HS-27A (cell line): ENCODE measurements at regions not wholly inside any gene's neighbourhood (a gene's known extent, or its start where the extent isn't known, plus 50 kb on each side); places are given as distances from the start of the nearest gene placed in this dataset.
"Not testable (repeated sequence)": the region's sequence is repeated elsewhere in the genome, so short reads cannot be mapped to it uniquely, and the experiment has no call there.

Source experiments
- DNase-seq: peaks from one replicate; pipeline ENCODE4 v3.0.0-alpha.2; 2012; ENCODE audit warnings: low read depth, missing footprints

DNA sequence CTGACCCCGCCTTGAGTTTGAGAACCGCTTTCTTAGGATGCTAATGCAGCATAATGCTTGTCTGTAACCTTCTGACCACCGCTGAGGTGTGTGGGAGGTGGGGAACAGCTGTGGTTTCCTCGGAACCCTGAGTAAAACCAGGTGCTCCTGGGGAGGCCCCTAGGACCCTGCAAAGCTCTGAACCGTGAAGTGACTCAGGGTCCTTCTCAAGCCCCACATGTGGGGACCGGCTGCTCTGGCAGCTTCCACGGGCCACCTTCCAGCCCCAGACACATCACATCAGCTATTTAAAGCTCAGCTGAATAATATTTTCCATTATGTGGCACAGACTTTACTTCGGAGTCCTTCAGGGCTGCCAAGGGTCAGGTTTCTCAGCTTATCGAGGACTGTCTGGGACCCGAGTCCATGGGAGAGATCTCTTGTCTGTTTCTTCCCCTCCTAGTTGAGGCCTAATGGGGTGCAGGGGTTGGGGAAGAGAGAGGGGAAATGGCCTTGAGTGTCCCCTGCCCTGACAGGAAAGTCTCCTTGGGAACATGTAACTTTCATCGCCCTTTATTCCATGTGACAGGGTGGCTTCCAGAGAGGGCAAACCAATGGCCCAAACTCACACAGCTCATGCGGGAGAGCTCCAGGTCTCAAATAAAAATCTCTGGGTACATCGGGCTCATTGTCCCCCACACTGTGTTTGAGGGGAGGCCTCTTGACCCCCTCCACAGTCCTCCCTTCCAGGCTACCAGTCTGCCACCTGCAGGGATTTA, 186.1 kb upstream of the SLC24A3 start:
- DNase-seq = no peak

DNA sequence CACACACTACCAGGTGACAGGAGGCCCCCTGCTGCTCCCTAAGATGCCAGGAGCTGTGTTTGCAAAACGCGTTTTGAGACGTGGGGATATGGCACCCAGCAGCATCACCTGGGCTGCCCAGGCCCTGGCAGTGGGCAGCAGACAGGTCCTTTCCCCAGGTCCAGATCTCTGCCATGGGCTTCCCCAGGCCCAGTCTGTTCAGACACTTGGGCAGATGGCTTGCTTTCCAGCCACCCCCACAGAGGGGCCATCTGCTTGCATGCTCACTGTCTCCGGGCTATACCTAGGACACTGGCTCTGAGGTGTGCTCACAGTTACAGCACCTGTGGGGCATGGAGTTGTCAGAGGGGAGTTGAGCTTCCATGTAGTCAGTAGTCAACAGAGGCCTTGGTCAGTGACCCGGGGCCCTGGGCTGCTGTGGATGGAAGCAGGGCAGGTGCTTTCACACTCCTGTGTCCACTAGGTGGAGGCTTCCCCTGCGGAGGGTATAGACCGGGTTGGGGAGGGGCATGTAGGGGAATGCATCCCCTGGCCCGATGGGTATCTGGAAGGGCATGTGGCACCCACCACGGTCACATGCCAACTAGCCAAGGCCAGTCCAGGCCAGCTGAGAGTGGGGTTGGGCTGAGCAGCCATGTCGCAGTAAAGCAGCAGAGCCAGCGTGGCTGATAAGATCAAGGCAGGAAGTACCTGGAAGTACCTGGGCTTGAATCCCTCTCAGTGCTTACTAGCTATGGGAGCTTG, 185.4 kb upstream of the SLC24A3 start:
- DNase-seq = no peak

DNA sequence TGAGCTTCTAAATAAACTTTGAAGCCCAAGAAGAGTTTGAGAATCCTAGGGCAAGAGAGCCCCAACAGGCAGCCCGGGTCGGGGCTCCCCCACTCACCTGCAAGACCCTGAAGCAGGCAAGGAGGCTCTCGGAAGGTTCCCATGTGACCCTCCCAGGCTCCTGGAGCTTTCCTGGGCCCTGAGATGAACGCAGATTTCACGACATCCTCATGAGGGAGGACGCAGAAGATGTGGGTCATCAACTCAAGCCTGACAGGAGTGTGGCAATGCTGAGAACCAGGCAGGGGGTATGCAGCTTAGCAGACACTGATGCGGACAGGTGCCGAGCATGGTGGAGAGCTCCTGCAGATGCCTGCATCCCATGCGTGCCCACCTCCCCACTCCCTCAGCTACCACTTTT, 184.5 kb upstream of the SLC24A3 start:
- DNase-seq = no peak

DNA sequence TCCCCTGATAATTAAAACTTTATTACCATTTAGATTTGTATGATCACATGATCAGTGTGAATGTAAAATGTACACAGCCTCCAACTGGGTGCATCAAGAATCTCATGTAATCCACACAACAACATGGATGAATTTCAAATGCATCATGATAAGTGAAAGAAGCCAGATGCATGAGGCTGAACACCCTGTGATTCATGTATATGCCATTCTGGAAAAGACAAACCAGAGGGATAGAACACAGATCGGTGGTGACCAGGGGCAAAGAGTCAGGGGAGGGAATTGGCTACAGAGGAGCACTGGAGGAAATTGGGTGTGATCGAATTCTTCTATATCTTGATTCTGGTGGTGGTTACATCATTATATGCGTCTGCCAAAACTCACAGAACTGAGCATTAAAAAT, 170.7 kb upstream of the SLC24A3 start:
- DNase-seq = no peak

DNA sequence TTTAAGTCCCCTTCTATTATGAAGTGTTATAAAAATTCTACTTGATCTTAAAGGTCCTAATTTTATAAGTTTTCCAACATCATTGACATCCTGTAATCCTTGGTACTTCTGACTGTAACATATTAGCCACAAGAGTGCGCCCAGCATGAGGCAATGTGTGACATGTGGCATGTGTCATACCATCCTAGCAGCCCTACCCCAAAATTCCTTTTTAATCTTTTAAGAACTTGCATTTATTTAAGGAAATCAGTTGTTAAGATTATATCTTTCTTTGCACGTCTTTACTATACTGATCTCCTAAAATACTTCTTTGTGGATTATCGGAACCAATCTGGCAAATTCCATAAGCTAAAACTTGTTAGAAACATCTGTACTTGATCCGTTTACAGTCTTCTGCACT, 167.1 kb upstream of the SLC24A3 start:
- no peak for DNase-seq

DNA sequence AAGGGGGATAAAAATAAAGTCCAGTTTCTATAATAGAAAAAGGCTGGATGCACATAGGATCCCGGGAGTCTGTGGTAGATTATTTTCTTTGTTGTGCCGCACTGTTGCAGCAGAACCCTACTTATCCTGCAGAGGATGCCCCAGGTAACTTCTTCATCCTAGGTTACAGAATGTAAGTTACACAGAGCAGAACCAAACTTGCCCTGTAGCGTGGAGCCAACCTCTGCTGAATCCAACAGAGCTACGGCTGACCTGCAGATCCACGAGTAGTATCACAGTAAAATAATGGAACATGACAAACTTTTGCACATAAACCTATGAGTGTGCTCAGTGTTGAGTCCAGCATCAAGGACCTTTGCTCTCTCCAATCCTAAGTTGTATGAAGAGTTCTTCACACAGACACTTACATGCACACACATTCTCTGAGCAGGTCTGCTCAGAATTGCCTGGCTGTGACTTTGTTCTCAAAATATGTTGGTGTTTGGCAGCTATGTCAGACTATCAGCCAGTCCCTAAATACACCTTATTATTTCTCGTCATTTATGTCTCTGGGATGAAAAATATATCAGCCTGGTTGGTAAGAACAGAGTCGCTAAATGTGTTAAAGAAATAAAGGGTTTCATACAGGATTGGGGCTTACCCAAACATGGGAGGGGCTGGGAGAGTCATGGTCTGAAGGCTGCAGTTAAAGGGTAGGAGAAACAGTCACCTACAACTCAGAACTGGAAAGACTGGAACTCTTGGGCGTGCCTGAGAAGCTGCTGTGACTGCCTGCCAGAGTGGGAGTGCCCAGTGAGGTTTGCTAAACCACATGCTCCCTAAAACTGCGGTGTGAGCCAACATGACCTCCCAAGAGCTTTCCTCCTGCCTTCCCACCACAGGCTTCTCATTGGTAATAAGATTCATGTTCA, 165.1 kb upstream of the SLC24A3 start:
- no peak for DNase-seq

DNA sequence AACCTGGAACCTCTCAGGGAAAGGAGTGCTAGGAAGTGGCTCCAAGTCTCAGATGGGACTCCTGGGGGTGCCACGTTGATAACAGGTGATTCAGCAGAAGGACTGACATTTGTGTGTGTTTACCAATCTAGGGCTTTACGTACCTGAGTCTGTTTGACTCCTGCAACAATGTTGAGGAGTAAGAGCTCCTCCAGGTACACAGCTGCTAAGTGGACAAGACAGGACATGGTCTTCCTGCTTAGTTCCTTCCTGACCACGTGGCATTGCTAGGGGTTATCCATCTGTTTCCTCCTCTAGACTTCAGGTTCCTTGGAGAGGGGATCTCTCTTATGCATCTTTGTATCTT, 164.5 kb upstream of the SLC24A3 start:
- no peak for DNase-seq

DNA sequence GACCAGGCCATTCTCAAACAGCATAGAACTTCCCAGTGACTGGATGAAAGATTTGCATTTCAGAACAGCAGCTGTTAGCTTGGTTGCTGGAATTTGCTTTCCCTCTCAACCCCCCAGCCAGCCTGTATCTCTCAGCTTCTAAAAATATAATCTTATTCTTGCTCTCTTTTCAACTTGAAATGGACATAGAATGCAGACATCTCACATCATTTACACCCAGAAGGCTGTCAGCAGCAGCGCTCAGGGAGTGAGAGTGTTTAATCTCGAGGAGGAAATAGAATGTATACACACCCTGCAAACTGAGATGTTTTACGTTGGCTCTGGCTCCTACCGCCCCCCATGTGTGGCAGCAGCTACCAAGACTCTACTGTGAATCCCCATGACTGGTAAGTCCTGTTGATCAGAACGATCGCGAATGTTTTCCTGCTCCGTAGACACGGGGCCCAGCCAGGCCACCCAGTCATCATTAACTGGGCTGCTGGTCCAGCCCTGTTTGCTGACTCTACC, 163.4 kb upstream of the SLC24A3 start:
- no peak for DNase-seq

DNA sequence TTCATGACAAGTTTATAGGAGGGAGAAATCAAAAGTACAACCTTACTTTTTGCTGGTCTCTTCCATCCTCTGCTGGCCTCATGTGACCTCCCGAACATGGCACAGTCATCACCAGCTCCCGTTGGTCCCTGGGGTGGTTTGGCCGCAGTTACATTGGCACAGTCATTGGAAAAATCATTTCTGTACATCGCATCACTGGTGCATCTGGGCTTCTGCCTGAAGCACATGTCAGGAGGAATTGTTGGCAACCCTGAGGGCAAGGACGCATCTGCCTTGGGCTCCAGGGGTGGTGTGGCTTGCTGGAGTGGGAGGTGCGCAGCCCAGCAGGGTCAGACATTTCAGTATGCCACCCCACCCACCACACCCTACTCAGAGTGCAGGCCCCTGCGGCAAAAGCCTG, 162.9 kb upstream of the SLC24A3 start:
- no peak for DNase-seq

DNA sequence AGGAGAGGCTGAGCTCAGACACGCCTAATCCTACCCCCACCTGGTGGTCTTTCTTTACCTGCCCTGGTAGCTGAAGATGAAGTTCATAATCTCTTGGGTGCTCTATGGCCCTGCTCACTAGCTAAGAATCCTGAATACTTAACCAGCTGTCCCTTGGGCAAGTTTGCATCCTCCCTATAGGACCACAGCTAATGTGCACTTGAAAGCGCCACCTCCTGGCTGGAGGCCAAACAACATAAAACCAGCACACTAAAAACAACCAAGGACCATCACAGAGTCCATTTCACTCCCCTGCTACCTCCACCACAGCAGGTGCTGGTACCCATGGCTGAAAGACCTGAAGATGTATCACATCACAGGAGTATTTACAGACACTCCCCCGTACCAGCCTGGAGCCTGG, 155.5 kb upstream of the SLC24A3 start:
- DNase-seq = no peak

DNA sequence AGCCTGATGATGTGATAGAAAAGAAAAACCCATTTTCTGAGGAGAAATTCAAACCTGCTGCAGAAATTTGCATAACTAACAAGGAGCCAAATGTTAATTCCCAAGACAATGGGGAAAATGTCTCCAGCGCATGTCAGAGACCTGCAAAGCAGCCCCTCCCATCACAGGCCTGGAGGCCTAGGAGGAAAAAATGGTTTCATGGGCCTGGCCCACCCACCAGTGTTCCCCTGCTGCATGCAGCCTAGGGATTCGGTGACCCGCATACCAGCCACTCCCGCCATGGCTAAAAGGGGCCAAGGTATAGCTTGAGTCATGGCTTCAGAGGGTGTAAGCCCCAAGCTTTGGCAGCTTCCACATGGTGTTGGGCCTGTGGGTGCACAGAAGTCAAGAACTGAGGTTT, 147.7 kb upstream of the SLC24A3 start:
- DNase-seq = not testable (repeated sequence)

DNA sequence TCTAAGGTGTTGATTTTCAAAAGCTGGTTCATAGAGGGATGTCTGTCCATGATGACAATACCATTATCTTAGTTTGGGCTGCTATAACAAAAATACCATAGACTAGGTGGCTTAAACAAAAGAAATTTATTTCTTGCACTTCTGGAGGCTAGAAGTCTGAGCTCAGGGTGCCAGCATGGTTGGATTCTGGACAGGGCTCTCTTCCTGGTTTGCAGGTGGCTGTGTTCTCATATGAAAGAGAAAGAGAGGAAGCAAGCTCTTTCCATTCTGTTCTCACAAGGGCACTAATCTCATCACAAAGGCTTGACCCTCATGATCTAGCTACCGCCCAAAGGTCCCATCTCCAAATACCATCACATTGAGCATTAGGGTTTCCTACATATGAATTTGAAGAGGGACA, 144.5 kb upstream of the SLC24A3 start:
- DNase-seq = no peak

DNA sequence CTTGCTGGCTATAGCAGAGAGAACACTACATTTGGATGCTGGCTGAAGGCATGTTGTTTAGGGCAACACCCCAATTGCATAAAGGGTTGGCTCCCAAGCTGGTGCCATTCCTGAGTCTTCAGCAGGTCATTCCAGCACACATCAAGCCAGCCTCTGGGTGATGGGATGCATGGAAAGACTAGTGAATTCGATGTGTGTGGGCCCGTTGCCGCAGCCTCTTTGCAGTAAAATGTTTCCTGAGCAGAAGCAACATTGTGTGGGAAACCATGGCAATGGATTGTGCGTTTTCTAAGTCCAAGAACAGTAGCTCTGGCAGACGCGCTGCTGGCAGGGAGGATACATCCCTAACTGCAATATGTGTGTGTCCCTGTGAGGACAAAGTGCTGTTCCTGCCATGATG, 142.4 kb upstream of the SLC24A3 start:
- DNase-seq = no peak

DNA sequence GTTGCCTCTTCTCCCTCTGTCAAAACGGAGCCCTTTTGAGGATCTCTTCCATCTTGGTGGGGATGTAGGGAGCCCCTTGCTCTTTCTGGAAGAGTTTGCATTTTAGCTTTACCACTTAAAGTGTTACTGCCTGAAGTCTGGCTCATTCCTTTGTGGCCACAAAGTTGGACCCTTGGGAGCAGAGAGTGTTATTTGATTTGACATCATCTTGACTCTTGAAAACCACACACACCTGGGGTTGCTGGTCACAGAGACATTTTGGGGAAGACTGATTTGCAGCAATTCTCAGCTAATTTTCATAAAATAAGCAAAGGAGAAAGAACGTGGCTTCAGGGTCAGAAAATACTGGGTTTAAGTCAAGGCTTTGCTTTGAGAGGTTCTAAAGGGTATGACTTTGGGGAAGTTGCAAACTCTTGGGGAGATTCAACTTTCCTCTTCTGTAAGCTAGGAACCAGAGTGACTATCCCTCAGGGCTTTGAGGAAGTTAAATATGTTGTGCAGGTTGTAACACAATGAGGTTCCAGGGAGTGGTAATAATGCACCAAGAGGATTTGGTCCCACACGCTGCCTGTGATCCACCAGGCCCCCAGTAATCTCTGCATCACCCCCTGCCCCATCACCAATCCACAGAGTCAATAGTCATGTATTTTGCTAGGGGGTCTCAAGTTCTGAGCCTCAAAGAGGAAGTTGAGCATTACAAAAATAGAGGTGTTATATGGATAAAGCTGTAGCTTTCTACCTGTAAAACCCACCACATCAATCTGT, 141.6 kb upstream of the SLC24A3 start:
- no peak for DNase-seq

DNA sequence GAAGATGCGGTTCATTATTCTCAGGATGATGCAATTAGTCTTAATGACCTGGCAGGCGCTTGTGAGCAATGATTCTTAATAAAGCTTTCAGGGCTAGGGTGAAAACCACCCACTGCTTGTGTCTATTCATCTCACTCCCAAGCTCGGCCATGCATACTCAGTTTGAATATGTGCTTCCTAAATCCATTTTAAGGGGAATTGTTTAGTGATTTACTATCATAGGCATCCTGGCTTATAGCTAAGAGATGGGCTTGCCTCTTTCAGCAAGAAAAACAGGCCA, 141.1 kb upstream of the SLC24A3 start:
- no peak for DNase-seq

DNA sequence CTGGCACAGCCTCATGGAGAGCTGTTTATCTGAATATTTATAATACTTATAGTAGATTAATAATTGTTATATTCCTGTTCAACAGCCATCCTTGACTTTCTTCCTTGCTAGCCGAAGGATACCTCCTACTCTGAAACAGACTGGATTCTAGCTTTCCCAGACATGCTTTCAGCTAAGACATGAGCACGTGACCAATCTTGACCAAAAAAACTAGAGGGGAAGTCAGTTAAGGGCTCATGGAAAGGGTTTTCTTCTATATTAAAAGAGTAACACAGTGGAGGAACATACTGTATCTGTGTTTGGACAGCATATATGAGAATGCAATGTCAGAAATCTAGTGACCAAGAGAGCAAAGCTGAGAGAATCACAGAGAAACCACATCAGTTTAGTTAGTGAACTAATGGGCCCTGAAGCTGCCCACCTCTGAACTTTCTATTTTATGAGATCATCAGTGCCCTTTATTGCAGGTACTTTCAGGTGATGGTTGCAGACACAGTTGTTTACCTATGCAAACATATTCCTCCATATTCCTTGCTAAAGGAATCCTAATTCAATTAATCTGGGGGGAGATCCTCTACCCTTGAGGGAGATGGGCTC, 140.4 kb upstream of the SLC24A3 start:
- DNase-seq = no peak

DNA sequence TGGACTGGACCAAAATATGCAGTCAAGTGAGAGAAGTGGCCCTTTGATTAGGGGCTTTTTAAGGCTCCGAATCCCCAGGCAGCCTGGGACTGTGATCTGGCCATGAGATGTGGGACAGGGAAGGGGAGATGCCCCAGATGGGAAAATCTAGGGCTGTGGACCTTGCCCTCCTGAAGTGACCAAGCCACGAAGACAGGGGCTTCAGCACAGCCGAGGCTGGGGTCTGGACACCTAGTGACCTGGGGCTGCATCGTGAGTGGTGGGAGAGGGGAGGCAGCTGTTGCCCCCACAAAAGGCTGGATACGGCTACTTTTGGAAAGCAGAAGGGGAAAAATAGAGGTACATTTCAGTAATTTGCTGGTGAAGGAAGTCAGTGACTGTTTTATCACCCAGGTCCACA, 139.5 kb upstream of the SLC24A3 start:
- DNase-seq = no peak

DNA sequence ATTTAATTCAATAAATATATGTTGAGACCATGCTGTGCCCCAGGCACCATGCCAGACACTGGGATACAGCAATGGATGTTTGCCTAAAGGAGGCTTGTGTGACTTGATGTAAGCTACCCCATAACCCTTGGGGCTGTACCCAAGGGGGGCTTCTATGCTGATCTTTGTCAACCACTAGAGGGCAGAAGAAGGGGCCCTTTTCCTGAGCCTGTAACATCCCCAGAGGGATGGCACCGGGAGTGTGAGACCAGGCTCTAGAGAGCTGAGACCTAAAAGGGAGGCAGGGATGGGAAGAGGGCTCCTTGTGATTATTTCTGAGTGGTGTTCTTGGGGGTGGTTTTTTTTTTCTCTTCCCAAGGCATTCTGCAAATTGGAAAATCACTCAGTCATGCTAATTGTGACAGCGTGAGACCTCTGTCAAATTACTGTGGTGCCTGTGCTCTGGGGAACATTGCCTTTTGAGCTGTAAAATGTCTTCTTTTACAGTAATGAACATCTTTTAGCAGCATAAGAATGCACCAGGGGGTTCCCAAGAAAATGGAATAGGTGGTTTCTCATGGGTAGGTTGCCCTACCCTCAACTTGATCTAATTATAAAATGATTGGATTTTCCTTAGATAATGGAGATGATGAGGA, 138.7 kb upstream of the SLC24A3 start:
- no peak for DNase-seq

DNA sequence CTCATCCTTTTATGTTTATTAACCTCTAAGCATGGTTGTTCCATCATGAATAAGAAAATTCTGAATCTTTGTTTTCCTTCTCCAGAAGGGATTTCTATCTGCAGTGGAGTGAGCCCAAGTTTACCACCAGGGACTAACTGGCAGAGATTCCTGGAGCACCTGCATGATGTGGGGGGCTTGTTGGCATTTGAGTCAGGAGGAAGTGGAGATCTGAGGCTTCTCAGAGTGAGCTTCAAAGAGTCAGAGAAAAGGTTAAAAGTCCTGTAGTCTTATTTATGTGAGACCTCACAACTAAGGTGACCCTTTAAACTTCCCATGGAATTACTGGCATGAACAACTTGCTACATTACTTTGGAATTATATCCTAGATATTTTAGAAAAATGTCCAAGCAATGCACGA, 138.1 kb upstream of the SLC24A3 start:
- no peak for DNase-seq

DNA sequence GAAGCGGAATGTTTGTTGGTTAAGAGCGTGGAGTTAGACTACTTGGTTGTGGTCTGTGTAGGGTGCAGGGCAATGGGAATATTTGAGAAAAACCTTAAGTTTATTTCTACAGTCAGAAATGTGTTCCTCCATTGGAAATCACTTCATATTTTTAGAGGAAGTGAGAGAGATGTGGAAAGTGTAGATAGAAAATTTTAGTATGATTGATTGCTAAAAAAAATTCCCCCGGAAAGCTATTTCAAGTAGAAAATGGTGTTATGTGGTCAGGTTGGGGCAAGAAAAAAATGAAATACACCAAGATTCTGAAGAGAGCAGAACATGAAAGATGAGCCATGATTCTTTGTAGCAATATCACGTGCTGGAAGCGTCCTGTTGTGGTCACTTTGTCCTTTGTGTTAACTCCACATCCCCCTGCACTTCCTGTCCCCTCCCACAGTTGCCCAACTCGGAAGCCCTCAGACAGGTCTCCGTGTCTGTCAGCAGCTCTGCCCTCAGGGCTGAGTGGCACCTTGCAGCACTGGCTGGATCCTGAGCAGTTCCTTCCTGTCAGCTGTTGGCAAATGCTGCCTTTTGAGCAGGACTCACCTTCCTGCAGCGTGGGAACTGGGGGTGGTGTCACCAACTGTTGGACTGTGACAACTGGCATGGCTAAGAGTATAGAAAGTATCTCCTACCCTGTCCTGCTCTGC, 137.5 kb upstream of the SLC24A3 start:
- DNase-seq = no peak
